Mammary epithelial cell (primary cell): ENCODE measurements at regions not wholly inside any gene's neighbourhood (a gene's known extent, or its start where the extent isn't known, plus 50 kb on each side); places are given as distances from the start of the nearest gene placed in this dataset.

ENCODE experiments used
- EZH2 ChIP-seq: IDR thresholded peaks from 2 replicates; pipeline ENCODE4 v1.6.1; 2012; ENCODE audit warnings: low read length, inconsistent platforms, borderline replicate concordance
- TF ChIP-seq, protein P1 (sequence below), 2 donors: IDR thresholded peaks in 1 of 2; conservative IDR thresholded peaks in 1 of 2; 2 replicates each; pipeline ENCODE4 v1.5.1; 2011 to 2012; ENCODE audit warnings: inconsistent platforms in 2 of 2, low read length in 2 of 2, mild to moderate bottlenecking in 2 of 2, control low read depth in 1 of 2, low read depth in 1 of 2; ENCODE audit not compliant: insufficient read depth in 1 of 2; ENCODE audit errors: extremely low read depth in 1 of 2

DNA sequence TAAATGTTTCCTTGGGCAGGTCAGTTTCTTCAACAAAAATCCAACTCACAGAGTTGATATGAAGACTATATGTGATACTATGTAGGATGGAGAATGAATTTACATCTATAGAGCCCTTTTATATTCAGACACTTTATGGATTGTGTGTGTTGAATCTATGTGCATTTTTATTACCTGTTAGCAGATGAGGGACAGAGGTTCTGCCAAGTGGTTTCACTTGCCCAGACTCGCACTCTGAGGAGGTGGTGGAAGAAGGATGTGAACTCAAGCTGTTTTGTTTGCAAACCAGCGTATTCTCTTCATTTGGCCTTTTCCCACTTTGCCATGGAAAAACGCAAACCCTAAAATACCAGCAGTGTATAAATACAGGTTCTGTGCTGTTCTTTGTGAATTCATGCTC lies 237.6 kb downstream of the TDRD15 start:
- TF ChIP-seq, protein P1, sequence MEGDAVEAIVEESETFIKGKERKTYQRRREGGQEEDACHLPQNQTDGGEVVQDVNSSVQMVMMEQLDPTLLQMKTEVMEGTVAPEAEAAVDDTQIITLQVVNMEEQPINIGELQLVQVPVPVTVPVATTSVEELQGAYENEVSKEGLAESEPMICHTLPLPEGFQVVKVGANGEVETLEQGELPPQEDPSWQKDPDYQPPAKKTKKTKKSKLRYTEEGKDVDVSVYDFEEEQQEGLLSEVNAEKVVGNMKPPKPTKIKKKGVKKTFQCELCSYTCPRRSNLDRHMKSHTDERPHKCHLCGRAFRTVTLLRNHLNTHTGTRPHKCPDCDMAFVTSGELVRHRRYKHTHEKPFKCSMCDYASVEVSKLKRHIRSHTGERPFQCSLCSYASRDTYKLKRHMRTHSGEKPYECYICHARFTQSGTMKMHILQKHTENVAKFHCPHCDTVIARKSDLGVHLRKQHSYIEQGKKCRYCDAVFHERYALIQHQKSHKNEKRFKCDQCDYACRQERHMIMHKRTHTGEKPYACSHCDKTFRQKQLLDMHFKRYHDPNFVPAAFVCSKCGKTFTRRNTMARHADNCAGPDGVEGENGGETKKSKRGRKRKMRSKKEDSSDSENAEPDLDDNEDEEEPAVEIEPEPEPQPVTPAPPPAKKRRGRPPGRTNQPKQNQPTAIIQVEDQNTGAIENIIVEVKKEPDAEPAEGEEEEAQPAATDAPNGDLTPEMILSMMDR (conservative IDR thresholded peaks at IDR 0.05 in 1 of 2, IDR thresholded peaks at IDR 0.05 in 1 of 2; ENCODE audit: extremely low read depth in 1 of 2, insufficient read depth in 1 of 2, low read depth in 1 of 2, low read length in 2 of 2) = no peak
- TF ChIP-seq EZH2 = no peak
